Testis (tissue), 2 donors: ENCODE measurements at regions not wholly inside any gene's neighbourhood (a gene's known extent, or its start where the extent isn't known, plus 50 kb on each side); places are given as distances from the start of the nearest gene placed in this dataset.

Source experiments
- CTCF ChIP-seq, 3 experiments: fragments of 450-650 bp in 2 of 3; fragments of 200-600 bp in 1 of 3; sonication (generic) in 1 of 3; IDR thresholded peaks; one replicate each; pipeline ENCODE4 v1.5.1; 2016 to 2019; ENCODE audit warnings: antibody characterized with exemption in 3 of 3, mild to moderate bottlenecking in 2 of 3, moderate library complexity in 1 of 3
- POLR2A ChIP-seq: fragments of 450-650 bp; IDR thresholded peaks from one replicate; pipeline ENCODE4 v1.6.1; 2017; ENCODE audit warnings: antibody characterized with exemption, mild to moderate bottlenecking, moderate library complexity

GRCh38 chr5:106489004-106489403 lies 1181.7 kb downstream of the EFNA5 start:
- no peak for TF ChIP-seq CTCF (IDR thresholded peaks at IDR 0.05)
- no peak for TF ChIP-seq POLR2A
